ENCODE measurements at regions not wholly inside any gene's neighbourhood (a gene's known extent, or its start where the extent isn't known, plus 50 kb on each side); places are given as distances from the start of the nearest gene placed in this dataset.

- TF ChIP-seq, protein P1, sequence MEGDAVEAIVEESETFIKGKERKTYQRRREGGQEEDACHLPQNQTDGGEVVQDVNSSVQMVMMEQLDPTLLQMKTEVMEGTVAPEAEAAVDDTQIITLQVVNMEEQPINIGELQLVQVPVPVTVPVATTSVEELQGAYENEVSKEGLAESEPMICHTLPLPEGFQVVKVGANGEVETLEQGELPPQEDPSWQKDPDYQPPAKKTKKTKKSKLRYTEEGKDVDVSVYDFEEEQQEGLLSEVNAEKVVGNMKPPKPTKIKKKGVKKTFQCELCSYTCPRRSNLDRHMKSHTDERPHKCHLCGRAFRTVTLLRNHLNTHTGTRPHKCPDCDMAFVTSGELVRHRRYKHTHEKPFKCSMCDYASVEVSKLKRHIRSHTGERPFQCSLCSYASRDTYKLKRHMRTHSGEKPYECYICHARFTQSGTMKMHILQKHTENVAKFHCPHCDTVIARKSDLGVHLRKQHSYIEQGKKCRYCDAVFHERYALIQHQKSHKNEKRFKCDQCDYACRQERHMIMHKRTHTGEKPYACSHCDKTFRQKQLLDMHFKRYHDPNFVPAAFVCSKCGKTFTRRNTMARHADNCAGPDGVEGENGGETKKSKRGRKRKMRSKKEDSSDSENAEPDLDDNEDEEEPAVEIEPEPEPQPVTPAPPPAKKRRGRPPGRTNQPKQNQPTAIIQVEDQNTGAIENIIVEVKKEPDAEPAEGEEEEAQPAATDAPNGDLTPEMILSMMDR (conservative IDR thresholded peaks at IDR 0.05), result no peak
- TF ChIP-seq EZH2 (IDR thresholded peaks at IDR 0.05; ENCODE audit: low read depth), result no peak
These were observed 398.6 kb upstream of the EPHA7 start for GRCh38 chr6:93817937-93818336.
